GM20431 (cell line): ENCODE measurements at regions not wholly inside any gene's neighbourhood (a gene's known extent, or its start where the extent isn't known, plus 50 kb on each side); places are given as distances from the start of the nearest gene placed in this dataset.
"Not testable (repeated sequence)": the region's sequence is repeated elsewhere in the genome, so short reads cannot be mapped to it uniquely, and the experiment has no call there.

ENCODE experiments used
- in situ Hi-C: fragments of 300-500 bp; cut with MseI, MboI; formaldehyde crosslinking; loops from one replicate; pipeline ENCODE4 v1.15.0; 2020; ENCODE audit warnings: low sequenced_read_pairs; ENCODE audit not compliant: unreplicated experiment

DNA sequence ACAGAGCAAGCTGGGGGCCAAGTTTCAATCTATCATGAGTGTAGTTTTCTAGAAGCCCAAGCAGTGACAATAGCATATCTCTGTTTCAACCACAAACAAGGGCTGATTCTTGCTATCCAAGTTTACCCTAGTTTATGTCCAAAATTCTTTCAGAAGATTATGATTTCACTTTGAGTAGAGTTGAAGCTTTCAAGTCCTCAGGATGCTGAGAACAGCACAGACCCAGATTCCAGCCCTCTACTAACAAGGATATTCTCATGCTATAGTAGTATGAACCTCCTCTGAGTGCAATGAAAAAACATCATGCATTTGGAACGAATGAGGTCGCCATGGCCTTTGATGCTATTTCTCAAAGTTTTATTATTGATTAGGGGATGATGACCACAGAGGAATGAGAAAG lies 344.1 kb upstream of the NPVF start:
- in situ Hi-C loops: no loop called here

DNA sequence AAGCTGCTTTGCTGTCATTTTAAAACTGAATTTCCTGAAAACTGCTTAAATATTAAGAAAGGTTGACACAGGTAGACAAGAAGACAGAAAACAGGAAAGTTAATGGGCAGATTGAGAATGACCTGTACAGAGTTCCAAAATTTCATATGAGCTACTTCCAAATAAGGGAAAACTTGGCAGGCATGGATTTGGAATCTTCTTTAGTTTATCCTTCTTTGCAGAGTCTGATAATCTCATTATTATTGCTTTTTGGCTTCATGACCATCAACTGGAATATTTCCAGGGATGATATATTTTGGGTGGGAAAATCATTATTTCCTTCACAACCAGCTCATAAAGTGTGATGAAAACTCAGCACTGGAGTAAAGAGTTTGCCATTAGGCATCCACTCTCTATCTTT lies 346.5 kb upstream of the NPVF start:
- in situ Hi-C loops: no loop called here

DNA sequence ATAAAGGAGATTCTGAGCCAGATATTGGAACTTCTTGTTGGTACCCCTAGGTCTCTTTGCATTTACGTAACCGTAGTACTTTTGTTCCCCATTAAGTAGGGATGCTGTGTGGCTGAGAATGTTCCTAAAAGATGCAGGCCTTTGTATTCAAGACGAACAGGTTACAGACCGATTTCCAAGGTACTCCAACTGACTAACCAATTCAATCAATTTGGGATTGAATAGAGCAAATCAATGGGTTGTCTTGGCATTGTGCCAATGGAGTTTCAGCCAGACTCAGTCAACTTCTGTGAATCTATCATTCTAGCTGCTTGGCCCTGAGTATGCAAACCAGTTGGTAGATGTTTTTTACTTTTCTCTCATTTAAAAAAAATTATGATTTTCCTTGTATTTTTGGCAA lies 347.3 kb upstream of the NPVF start:
- in situ Hi-C loops: no loop called here

DNA sequence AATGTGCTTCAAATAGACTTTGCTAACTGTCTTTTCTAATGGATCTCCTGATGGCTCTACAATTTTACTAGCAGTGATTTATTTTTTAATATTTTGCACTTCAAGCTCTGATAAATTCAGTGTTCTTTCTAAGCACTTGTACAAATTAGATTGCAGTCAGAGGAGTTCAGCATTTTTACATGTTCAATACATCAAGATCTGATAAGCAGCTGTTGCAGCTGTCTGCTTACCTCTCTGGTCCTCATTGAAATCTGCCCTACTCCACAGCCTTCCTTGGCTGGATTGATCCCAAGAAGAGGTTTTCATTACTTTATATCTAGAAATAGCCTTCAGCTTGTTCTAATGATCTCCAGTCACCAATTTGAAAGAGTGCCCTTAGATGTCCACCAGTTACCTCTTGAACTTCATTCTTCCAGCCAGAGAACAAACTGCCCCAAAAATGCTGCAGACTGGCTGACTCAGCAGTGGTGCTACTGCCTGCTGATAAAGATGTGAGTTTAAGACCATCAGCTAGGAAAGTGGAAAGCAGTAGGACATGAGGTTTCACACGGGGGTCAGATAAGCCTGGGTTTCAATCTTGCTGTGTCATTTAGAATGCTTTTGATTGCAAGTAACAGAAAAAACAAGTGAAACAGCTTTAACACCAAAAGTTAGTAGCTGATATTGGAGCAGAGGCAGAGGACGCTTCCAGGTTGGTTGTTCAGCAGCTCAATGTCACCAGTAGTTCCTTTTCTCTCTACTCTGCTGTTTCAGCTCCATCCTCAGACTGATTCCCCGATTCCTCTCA lies 350.9 kb upstream of the NPVF start:
- in situ Hi-C loops: no loop called here

DNA sequence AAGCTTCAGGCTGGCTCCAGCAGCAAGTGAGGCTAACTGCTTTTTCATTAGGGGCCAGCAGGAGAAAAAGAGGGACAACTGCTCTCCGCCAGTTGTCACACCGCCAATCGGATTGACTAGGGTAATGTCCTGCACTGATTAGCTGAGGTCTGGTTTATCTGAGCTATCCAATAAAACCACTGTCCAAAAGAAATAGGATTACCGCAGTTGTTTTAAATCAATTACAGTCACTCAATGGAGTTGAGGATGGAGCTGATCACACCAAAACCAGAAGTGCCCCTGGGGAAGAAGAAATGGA lies 351.4 kb upstream of the NPVF start:
- in situ Hi-C loops: no loop called here

DNA sequence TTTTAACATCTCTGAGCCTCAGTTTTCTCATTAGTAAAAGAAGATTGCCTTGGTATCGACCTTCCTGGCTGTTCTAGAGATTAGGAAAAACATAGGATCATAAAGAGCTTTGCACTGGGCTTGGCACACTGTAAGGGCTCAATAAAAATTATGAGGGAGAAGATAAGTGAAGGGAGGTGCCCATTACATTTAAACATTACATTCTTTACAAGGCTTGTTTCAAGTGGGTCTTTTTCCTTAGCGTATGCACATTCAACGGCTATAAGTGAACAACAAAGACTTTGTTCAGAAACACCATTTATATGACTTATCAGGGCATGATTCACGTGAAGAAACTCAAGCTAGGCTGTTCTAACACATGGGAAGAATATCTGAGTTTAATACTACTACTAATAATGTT lies 351.9 kb upstream of the NPVF start:
- in situ Hi-C loops: no loop called here

GRCh38 chr7:25583621-25584020 lies 355.3 kb upstream of the NPVF start:
- in situ Hi-C loops: no loop called here

- in situ Hi-C loops: no loop called here
These were observed 356.0 kb upstream of the NPVF start for GRCh38 chr7:25584112-25584938.

GRCh38 chr7:25586513-25586912 lies 358.2 kb upstream of the NPVF start:
- in situ Hi-C loops: no loop called here

DNA sequence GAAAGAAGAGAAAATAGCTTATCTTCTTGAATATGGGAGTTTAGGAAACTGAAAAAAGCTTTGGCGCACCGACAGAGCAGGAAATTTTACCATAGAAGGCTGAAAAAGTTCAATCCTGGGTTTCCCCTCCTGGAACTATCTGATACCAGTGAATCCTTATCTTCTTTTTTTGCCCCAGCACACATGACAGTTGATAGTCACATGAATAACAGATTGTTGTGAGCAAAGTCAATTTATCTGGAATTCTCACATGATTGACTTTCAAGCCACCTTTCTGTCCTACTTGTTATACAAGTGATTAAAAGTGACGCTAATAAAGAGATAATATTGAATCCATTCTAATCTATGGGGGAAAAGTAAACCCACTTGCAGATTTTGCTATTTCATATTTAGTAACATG lies 365.8 kb upstream of the NPVF start:
- in situ Hi-C loops: no loop called here

DNA sequence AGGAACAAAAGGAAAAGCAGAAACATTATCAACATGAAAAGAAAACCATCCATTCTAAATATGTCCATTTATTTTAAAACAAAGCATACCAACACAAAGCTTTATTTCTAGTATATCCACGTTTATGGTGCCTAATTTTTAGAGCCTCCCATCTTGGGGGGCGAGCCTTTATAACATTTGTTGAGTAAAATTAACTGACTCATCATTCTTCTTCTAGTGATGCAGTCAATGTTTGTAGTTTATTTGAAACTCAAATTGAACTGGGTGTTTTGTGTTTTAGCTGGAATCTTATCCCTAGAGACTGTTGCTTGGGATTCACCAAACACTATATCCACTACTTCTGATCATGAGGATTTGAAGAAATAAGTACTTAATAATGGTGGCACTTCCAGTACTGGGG lies 366.4 kb upstream of the NPVF start:
- in situ Hi-C loops: no loop called here

DNA sequence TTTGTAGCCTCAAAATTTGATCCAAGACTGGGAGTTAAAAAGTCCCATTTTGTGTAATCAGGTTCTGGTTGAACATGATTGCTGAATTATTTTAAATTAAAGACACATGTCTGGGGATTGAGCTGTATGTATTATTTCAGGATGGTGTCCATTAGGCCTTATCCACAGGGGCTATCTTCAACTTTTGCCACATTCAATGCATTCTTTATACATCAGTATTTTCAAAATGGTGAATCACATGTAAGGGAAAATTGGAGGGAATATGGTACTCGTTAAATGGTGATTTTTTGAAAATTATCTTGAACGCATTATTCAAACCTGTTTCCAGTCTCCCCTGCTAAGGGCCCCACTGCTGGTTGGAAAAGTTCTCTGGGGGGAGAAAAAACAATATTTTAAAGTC lies 367.7 kb upstream of the NPVF start:
- in situ Hi-C loops: no loop called here

DNA sequence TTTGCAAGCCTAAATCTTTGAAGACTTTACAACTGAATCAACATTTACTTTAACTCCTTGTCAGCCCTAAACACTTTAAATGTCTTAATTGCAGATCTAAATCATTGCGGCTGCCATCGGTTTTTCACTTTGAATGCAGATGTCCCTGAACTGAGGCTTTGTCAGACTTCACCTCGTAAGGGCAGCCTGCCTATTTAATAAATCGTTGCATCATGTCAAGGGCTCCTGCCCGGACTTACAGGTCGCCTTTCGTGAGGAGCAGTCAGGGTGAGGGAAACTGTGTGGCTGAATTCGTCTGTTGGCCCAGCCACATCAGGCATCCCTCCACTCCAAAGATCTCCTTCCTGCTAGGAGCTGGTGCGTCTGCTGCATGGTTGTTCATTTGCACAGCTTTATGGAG lies 368.2 kb upstream of the NPVF start:
- in situ Hi-C loops: no loop called here

DNA sequence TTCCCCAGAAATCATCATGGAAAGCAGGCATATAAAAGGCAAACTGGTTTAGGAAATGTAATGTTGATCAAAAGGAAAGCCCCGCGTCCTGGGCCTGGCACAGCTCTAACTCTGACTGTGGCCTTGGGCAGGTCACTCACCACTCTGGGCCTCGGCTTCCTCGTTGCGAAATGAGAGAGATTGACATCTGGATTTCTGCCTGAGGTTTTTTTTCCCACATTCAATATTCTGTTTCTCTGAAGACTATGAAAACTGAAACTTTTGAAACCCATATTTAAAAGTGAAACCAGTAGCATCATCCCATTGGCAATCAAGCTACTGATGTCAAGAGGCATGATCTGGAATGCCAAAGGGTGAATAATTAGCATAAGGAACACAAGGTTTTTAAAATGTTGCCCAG lies 369.7 kb upstream of the NPVF start:
- in situ Hi-C loops: no loop called here

DNA sequence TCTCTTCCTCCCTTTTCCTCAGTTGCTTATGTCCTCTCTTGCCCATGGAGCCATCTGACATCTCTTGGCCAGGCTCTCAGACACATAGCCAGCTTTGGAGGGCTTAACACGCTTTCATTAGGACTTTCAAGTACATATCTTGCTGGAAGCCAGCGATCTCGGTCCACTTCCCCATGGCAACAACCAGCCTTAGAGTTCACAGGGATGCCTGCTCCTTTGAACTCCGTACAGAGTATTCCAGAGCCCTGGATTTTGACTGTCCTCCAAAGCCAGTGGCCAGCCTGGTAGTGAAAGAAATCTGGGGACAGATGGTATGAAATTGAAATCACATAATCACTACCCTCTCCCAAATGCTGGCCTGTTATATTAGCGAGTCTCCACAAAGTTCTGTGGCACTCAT lies 370.5 kb upstream of the NPVF start:
- in situ Hi-C loops: no loop called here

DNA sequence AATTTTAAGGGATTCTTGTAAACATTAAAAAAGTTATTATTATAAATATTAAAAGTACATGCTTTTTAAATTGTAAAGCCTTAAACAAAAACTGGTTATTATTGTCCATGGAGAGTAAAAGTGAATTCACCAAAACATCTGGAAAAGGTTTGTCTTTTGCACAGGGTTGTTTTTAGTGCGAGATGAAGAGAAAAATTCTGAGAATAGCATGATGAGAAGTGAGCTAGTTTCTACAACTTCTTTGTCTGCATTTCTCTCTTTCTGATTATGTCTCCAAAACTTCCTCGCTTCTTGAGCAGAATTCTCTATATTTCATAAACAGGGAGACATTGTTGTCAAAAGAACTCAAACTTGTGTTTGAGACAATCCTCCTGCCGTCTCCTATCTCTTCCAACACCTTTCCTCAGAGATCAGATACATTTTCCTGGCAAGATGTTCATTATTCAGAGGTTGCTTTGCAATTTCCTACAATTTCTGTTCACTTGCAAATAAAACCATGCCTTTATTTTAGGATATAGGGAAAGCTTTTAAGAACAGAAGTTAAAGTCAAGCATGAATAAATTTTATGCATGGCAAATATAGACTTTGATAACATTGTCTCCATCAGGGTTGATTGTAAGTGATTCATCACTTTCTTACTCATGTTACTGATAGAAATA lies 372.1 kb upstream of the NPVF start:
- in situ Hi-C loops: no loop called here

- in situ Hi-C loops: not testable (repeated sequence)
These were observed 374.6 kb upstream of the NPVF start for GRCh38 chr7:25602730-25603426.

DNA sequence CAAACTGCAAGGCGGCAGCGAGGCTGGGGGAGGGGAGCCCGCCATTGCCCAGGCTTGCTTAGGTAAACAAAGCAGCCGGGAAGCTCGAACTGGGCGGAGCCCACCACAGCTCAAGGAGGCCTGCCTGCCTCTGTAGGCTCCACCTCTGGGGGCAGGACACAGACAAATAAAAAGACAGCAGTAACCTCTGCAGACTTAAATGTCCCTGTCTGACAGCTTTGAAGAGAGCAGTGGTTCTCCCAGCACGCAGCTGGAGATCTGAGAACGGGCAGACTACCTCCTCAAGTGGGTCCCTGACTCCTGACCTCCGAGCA lies 375.1 kb upstream of the NPVF start:
- in situ Hi-C loops: not testable (repeated sequence)

DNA sequence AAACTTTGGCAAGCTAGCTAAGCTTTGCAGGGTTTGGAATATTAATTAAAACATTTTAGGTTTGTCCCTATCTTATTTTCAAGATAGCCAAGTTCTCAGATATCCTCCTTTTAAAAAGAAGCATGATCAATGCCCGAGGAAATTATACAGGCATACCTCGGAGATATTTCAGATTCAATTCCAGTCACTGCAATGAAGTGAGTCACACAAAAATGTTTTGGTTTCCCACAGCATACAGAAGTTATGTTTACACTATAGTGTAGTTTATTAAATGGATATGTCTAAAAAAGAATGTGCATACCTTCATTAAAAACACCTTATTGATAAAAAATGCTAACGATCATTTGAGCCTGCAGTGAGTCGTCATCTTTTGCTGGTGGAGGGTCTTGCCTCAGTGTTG lies 382.9 kb upstream of the NPVF start:
- in situ Hi-C loops: no loop called here

GRCh38 chr7:25613912-25614311 lies 385.6 kb upstream of the NPVF start:
- in situ Hi-C loops: no loop called here

DNA sequence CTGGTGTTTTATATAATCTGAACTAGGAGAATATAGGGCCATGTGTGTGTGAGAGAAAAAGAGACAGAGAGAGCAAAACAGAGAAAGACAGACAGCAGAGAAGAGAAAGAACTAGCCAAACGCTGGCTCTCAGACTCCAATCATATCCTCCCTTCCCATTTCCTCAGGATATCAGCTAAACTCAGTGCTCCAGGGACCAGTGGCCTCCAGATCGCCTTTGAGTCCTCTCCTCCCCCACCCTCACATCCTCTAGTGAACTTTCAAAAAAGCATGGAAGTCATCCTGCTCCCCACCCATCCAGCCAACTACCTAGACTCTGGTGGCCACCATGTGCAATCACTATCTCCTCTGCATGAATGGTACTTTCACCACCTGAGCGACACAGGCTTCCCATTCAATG lies 386.1 kb upstream of the NPVF start:
- in situ Hi-C loops: no loop called here
